B cell (primary cell): ENCODE measurements at regions not wholly inside any gene's neighbourhood (a gene's known extent, or its start where the extent isn't known, plus 50 kb on each side); places are given as distances from the start of the nearest gene placed in this dataset.

Experiments used
- CTCF ChIP-seq: fragments of 200-600 bp; IDR thresholded peaks from one replicate; pipeline ENCODE4 v1.8.0; 2022; ENCODE audit warnings: antibody characterized with exemption, mild to moderate bottlenecking
- EZH2 ChIP-seq: IDR thresholded peaks from 2 replicates; pipeline ENCODE4 v1.6.1; 2012; ENCODE audit warnings: borderline replicate concordance, low read depth, mild to moderate bottlenecking, moderate library complexity, low read length; ENCODE audit not compliant: insufficient read depth, poor library complexity, severe bottlenecking

DNA sequence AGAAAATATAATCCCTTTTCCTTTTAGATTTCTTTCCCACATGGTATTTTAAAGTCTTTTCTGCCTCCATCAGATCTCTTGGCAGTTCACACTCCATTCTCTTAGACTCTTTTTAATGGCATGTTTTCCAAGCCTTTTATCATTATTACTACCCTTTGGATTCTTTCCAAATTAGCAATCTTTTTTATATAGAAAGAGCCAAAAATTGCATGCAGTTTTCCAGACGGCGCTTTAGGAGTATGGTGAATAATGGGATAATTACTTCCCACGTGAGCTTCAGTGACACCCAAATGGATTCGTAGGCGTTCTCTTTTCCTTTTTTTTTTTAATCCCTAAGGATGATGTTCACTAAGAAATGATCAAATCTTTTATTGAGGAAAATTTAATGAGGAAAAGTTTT, 354.8 kb upstream of the DNAJC19 start:
- TF ChIP-seq CTCF (no peak), EZH2 (no peak)
